HG03378 (cell line): ENCODE measurements at regions not wholly inside any gene's neighbourhood (a gene's known extent, or its start where the extent isn't known, plus 50 kb on each side); places are given as distances from the start of the nearest gene placed in this dataset.

Source experiments
- ATAC-seq: cut with Tn5 transposase; IDR thresholded peaks from one replicate; pipeline ENCODE4 v1.9.1; 2021; ENCODE audit warnings: mild to moderate bottlenecking, moderate library complexity; ENCODE audit not compliant: unreplicated experiment

GRCh38 chr2:122100346-122100745 lies 344.9 kb downstream of the TSN start:
- no peak for ATAC-seq

GRCh38 chr2:122100756-122101155 lies 345.3 kb downstream of the TSN start:
- no peak for ATAC-seq

DNA sequence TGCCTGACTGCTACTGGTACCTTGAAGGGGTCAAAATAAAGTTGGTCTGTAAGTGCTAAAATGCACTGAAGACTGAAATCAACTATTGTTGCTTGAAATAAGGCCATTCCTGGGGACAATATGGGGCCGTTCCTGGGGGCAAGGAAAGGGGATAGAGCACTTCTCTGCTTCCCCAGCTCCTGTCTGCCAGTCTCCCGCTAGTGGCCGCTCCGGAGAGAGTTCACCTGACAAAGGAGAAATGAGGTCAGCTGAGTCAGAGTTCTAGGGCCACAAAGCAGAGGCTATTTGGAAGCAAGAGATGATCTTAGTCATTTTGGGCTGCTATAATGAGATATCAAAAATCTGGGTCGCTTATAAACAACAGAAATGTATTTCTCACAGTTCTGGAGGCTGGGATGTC lies 345.9 kb downstream of the TSN start:
- no peak for ATAC-seq

- ATAC-seq, result no peak
Measured at GRCh38 chr2:122105171-122105876, 349.9 kb downstream of the TSN start.

- no peak for ATAC-seq
Measured at GRCh38 chr2:122105877-122106206, 350.4 kb downstream of the TSN start.

DNA sequence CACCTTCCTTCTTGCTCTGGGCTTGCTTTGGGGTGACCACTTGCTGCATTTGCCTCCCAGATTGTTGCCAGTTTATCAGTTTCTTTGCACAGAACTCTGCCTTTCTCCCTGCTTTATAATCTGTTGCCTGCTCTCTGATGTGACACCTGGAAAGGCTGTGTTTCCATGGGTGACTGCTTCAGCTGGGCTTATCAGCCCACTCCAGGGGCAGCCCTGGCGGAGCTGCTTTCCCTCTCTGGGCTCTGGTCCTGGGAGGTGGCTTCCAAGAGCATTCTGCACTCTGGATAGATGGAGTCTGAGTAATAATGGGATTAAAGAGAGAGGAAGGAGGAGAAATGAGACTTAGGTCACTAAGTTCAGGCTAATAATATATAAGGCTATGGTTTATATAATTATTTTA lies 352.7 kb downstream of the TSN start:
- no peak for ATAC-seq

GRCh38 chr2:122112216-122113005 lies 357.0 kb downstream of the TSN start:
- no peak for ATAC-seq

DNA sequence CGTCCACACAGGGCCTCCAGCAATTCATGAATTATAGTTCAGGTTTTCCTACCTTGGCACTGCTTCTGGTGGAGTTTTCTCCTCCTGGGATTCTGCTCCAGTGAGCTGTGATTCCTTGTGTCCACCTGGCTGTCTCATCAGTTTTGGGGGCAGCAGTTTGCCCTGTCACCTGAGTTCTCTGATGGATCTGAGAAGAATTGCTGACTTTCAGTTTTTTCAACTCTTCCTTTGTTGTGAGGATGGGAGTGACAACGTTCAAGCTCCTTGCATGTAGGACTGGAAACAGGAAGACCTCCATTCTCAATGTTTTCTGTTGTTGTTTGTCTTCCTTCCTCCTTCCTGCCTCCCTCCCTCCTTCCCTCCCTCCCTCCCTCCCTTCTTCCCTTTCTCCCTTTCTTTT lies 359.0 kb downstream of the TSN start:
- ATAC-seq, result no peak

GRCh38 chr2:122117371-122117770 lies 361.9 kb downstream of the TSN start:
- ATAC-seq, result no peak

DNA sequence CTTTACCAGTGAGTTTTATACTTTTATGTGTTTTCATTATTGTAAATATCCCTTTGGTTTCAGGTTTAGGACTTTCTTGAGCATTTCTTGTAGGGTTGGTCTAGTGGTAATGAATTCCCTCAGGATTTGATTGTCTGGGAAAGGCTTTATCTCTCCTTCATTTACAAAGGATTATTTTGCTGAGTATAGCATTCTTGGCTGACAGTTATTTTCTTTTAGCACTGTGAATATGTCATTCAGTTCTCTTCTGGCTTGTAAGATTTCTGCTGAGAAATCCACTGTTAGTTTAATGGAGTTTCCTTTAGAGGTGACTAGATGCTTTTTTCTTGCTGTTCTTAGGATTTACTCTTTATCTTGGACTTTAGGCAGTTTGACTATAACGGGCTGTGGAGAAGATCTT lies 373.9 kb downstream of the TSN start:
- no peak for ATAC-seq

- ATAC-seq, result no peak
Measured at GRCh38 chr2:122132147-122132691, 376.8 kb downstream of the TSN start.

- no peak for ATAC-seq
Measured at GRCh38 chr2:122135021-122135937, 379.8 kb downstream of the TSN start.

GRCh38 chr2:122136056-122136455 lies 380.6 kb downstream of the TSN start:
- ATAC-seq, result no peak

- ATAC-seq, result no peak
Measured at GRCh38 chr2:122138561-122138960, 383.1 kb downstream of the TSN start.

DNA sequence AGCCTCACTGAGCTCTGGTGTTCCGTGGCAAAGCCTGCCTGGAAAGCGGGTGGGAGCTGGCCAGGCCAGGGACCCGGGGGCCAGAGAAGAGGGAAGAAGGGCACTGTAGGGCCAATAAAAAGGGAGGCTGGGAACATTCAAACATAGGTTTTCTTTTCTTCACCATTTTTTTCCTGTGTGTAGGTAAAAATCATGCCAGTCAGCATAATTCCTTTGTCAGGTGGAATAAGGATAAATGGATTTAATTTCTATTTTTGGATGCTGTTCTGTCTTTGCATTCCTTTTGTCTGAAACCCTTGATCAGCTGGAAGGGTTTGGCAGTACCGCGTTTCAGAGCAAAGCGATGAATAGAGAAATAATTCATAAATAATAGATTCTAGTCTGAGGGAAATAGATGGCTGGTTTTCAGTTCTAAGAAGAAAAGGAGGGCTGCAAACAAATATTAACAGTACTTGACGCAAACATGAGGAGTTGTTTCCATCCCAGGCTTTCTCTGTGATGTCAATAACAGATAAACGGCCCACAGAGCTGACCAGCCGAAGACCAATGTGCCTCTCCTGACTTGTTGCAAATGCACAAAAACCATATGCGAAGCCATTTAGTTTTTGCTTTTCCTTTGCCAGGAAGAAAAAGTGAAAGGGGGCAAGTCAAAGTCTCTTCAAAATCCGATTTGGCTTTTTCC lies 384.4 kb downstream of the TSN start:
- ATAC-seq, result no peak

GRCh38 chr2:122144884-122145283 lies 389.4 kb downstream of the TSN start:
- ATAC-seq, result no peak

GRCh38 chr2:122145856-122146255 lies 390.4 kb downstream of the TSN start:
- ATAC-seq, result no peak

DNA sequence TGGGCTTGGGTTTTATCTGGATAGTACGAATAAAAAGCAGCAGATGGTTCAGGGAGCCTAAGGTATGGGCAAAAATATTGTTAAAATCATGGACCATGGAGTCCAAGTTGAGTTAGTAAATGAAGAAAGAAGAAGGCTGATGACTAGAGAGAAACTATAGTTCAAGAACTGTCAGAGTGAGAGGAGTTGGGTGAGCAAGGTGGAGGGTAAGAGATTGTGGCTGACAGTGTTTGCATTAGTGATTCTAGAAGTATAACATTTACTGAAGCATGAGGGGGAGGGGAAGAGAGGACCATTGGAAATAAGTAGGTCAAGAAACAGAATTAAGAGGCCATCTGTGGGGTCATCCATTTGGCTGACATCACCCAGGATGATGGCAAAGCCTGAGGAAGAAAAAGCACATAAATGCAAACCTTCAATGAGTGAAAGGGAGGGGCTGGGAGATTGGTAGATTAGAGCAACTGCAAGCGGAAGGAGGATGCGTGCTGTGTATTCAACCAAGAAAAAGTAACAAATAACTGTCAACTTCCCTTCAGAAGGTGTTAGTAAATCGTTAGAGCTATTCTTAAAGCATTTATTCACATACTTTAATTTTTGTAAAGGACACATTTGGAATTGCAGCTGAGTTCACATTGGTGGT lies 392.8 kb downstream of the TSN start:
- no peak for ATAC-seq

- no peak for ATAC-seq
Measured at GRCh38 chr2:122150524-122151280, 395.3 kb downstream of the TSN start.
